GM12864 (cell line): ENCODE measurements at regions not wholly inside any gene's neighbourhood (a gene's known extent, or its start where the extent isn't known, plus 50 kb on each side); places are given as distances from the start of the nearest gene placed in this dataset.

ENCODE experiments used
- DNase-seq: peaks from one replicate; pipeline ENCODE4 v3.0.0-alpha.2; 2011; ENCODE audit warnings: low read depth
- H3K4me3 ChIP-seq: 2 replicates; pipeline ENCODE4 v1.5.1; 2011; ENCODE audit warnings: mild to moderate bottlenecking, low read depth, low read length, control low read depth
- CTCF ChIP-seq: IDR thresholded peaks from 2 replicates; pipeline ENCODE4 v1.5.1; 2011; ENCODE audit warnings: low read depth, mild to moderate bottlenecking, moderate library complexity, low read length, control low read depth, inconsistent platforms; ENCODE audit errors: missing control alignments

- no peak for TF ChIP-seq CTCF
- H3K4me3 ChIP-seq, result no peak overlapping the region
- DNase-seq, result no peak
These were observed 517.9 kb upstream of the RAG2 start for GRCh38 chr11:37115963-37116362.

DNA sequence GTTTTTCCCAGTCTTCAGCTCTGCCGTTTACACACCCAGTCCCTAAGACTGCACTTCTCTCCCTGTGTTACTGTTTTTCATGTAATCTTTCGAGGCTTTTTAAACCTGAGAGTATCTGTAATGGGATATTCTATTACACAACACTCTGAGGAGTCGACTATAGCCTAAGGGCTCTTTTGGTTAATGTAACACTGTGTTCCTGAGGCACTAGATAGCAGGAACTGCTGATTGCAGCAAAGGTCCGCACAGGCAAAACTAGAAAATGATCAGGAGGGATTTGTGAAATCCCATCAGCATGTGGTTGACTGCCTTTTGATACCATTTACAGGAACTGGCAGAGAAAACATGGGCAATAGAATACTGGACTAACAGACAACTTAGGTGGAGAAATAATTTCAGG, 512.3 kb upstream of the RAG2 start:
- no peak for DNase-seq
- no peak overlapping the region for H3K4me3 ChIP-seq
- no peak for TF ChIP-seq CTCF

DNA sequence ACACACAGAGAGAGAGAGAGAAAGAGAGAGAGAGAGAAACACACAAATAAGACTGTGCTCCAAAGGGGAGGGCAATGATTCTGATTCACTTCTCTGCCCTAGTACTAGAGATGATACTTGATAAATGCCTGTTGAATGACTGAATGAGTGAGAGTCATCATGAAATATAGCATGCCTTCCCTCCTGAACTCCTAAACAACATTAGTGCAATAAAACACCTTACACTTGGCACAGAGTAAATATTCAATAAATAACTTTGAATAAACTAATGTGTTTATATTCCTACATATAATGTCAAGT, 511.2 kb upstream of the RAG2 start:
- no peak for DNase-seq
- H3K4me3 ChIP-seq, result no peak overlapping the region
- TF ChIP-seq CTCF, result no peak

DNA sequence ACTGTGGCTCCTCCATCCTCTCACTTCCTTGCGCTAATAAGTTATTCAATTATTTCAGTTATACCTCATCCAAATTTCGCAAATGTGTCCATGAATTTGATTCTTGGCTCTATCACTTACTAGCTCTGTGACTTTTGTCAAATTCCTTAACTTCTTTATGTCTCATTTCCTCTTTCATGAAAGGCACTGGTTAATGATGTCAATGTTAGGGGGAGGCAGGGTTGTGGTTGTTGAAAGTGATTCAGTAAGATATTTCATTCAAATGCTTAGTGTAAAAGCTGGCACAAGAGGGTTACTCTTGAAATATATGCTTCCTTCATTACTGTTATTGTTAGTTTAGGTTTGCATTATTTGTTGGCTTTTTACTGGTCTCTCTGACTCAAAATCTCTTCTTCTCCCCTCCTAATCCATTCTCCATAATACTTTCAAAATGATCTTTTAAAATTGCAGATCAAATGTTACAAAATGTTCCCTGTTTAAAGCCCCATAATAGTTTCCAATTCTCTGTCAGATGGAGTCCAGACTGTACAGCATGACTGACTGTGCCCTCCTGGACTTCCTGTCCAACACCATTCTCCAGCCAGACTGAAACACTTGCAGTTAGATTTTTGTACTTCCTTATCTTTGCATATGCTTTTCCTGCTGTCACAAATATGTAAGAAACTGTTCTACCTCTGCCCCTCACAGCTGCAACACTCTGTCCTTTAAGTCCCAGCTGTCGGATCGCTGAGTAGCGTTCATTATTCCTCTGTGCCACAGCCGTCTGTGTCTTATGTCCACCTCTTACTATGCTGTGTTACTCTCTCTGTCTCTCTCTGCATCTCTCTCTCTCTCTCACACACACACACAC, 510.6 kb upstream of the RAG2 start:
- TF ChIP-seq CTCF, result no peak
- no peak overlapping the region for H3K4me3 ChIP-seq
- DNase-seq, result no peak

DNA sequence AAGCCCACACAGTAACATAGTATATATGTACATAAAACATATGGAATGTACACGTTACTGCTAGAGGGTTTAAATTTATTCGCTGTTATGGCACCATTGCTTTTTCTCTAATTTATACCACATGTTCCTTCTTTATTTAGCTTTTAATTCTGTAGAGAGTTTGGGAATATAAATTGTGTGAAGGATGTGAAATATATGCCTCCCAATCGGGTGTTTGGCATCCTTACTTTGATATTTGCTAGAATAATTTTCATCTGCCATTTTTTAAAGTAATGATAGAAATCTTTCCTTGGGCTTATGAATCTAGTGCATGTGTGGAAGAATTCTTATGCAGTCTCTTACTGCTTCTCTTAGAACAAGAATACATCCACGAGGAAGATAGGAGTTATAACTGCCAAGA, 509.8 kb upstream of the RAG2 start:
- H3K4me3 ChIP-seq, result no peak overlapping the region
- no peak for DNase-seq
- TF ChIP-seq CTCF, result no peak

DNA sequence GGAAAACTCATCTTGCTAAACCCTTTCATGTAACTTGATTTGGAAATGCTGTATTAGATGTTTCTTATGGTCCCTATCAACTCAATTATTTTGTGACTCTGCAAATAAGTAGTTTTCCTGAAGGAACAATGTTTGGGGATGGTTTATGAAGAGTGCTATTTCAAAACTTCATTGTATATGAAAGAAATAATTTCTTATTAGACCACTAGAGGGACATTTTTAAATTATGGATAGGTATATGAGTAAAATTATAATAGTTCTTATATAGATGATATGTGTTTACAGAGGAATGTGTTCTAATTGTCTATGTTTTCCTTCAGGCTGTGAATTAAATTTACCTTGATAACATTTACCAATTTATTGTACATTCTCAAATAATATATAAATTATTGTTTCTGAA, 509.4 kb upstream of the RAG2 start:
- DNase-seq, result no peak
- no peak overlapping the region for H3K4me3 ChIP-seq
- TF ChIP-seq CTCF, result no peak

DNA sequence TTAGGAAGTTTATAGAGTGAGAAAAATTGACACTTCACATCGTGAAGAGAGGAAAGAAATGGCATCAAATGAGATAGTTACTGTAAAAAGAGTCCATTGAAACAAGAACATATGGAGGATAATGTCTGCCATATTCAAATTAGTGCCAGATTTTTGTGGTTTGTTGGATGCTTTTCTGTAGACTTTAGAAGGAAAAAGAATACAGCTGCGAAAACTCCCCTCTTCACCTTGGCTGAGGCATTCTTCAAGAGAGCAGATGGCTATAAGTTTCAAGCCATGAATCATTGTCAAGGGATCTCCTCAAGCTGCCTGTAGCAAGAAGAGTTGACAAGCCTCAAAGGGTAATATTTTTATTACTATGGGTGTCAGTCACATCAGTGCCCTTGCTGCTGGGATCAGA, 507.4 kb upstream of the RAG2 start:
- H3K4me3 ChIP-seq, result no peak overlapping the region

More for the DNA sequence above, 507.4 kb upstream of the RAG2 start:
- no peak for DNase-seq
- TF ChIP-seq CTCF, result no peak
